Mesenchymal stem cell (in vitro differentiated cells and primary cell): ENCODE measurements at regions not wholly inside any gene's neighbourhood (a gene's known extent, or its start where the extent isn't known, plus 50 kb on each side); places are given as distances from the start of the nearest gene placed in this dataset.

ENCODE experiments used
- DNase-seq: peaks from one replicate; pipeline ENCODE4 v3.0.0-alpha.2; 2013
- H2AFZ ChIP-seq: one replicate; pipeline ENCODE4 v1.6.1; 2013; ENCODE audit warnings: low read depth, mild to moderate bottlenecking, control low read depth, inconsistent platforms, low read length, moderate library complexity
- H2AK5ac ChIP-seq: 2 replicates; pipeline ENCODE4 v1.6.1; 2013; ENCODE audit warnings: low read length, moderate library complexity, mild to moderate bottlenecking, inconsistent platforms; ENCODE audit not compliant: severe bottlenecking
- H2BK120ac ChIP-seq: one replicate; pipeline ENCODE4 v1.6.1; 2013; ENCODE audit warnings: low read depth, mild to moderate bottlenecking, inconsistent platforms, low read length, moderate library complexity
- H2BK12ac ChIP-seq, 2 experiments: one replicate each; pipeline ENCODE4 v1.6.1; 2013; ENCODE audit warnings: inconsistent platforms in 2 of 2, low read length in 2 of 2, mild to moderate bottlenecking in 2 of 2, moderate library complexity in 2 of 2, control low read depth in 1 of 2
- H2BK15ac ChIP-seq: one replicate; pipeline ENCODE4 v1.6.1; 2013; ENCODE audit warnings: mild to moderate bottlenecking, low read depth, inconsistent platforms; ENCODE audit not compliant: poor library complexity, severe bottlenecking
- H2BK5ac ChIP-seq: 2 replicates; pipeline ENCODE4 v1.6.1; 2013; ENCODE audit warnings: low read depth, mild to moderate bottlenecking, low read length, control low read depth, inconsistent platforms; ENCODE audit not compliant: poor library complexity, severe bottlenecking
- H3K14ac ChIP-seq, 2 experiments: one replicate each; pipeline ENCODE4 v1.6.1; 2013; ENCODE audit warnings: inconsistent platforms in 2 of 2, low read length in 2 of 2, control low read depth in 1 of 2, mild to moderate bottlenecking in 1 of 2, moderate library complexity in 1 of 2
- H3K18ac ChIP-seq, 2 experiments: one replicate each; pipeline ENCODE4 v1.6.1; 2013; ENCODE audit warnings: inconsistent platforms in 2 of 2, low read length in 2 of 2, control low read depth in 1 of 2, low read depth in 1 of 2, mild to moderate bottlenecking in 1 of 2
- H3K23ac ChIP-seq, 2 experiments: one replicate each; pipeline ENCODE4 v1.6.1; 2013; ENCODE audit warnings: inconsistent platforms in 2 of 2, low read length in 2 of 2, mild to moderate bottlenecking in 2 of 2, moderate library complexity in 2 of 2, control low read depth in 1 of 2
- H3K27ac ChIP-seq: 2 replicates; pipeline ENCODE4 v1.5.1; 2013; ENCODE audit warnings: mild to moderate bottlenecking, moderate library complexity, low read length, control low read depth, inconsistent platforms; ENCODE audit not compliant: poor library complexity, severe bottlenecking
- H3K27me3 ChIP-seq, 2 experiments: 2 replicates each; pipeline versions ENCODE4 v1.6.1 to v1.7.0; 2013; ENCODE audit warnings: low read length in 2 of 2, mild to moderate bottlenecking in 2 of 2, moderate library complexity in 2 of 2, control low read depth in 1 of 2, inconsistent platforms in 1 of 2; ENCODE audit not compliant: control insufficient read depth in 1 of 2, insufficient read depth in 1 of 2
- H3K36me3 ChIP-seq, 2 experiments: 2 replicates each; pipeline versions ENCODE4 v1.6.1 to v1.7.0; 2013; ENCODE audit warnings: low read length in 2 of 2, control low read depth in 1 of 2, inconsistent platforms in 1 of 2, low read depth in 1 of 2, mild to moderate bottlenecking in 1 of 2; ENCODE audit not compliant: insufficient read depth in 2 of 2, control insufficient read depth in 1 of 2
- H3K4ac ChIP-seq, 2 experiments: one replicate each; pipeline ENCODE4 v1.6.1; 2013; ENCODE audit warnings: inconsistent platforms in 2 of 2, low read length in 2 of 2, mild to moderate bottlenecking in 2 of 2, moderate library complexity in 2 of 2, control low read depth in 1 of 2, low read depth in 1 of 2
- H3K4me1 ChIP-seq: 2 replicates; pipeline ENCODE4 v1.6.1; 2013; ENCODE audit warnings: low read depth, low read length, control low read depth; ENCODE audit not compliant: control insufficient read depth, insufficient read depth
- H3K4me2 ChIP-seq: 2 replicates; pipeline ENCODE4 v1.6.1; 2013; ENCODE audit warnings: low read length, mild to moderate bottlenecking, inconsistent platforms; ENCODE audit not compliant: poor library complexity, severe bottlenecking
- H3K4me3 ChIP-seq, 2 experiments: 2 replicates each; pipeline versions ENCODE4 v1.5.1 to v1.7.0; 2013; ENCODE audit warnings: low read length in 2 of 2, mild to moderate bottlenecking in 2 of 2, control low read depth in 1 of 2, low read depth in 1 of 2; ENCODE audit not compliant: insufficient read depth in 1 of 2
- H3K79me1 ChIP-seq: replicated peaks from 2 replicates; pipeline ENCODE4 v1.6.1; 2013; ENCODE audit warnings: mild to moderate bottlenecking, control low read depth, low read length, inconsistent platforms; ENCODE audit not compliant: poor library complexity, severe bottlenecking
- H3K9ac ChIP-seq: 2 replicates; pipeline ENCODE4 v1.7.0; 2013; ENCODE audit warnings: mild to moderate bottlenecking, low read length, moderate library complexity
- H3K9me3 ChIP-seq: 2 replicates; pipeline ENCODE4 v1.7.0; 2013; ENCODE audit warnings: mild to moderate bottlenecking, low read length; ENCODE audit not compliant: control insufficient read depth
- H4K8ac ChIP-seq: one replicate; pipeline ENCODE4 v1.6.1; 2013; ENCODE audit warnings: inconsistent platforms, mild to moderate bottlenecking, low read length, moderate library complexity
- H4K91ac ChIP-seq: one replicate; pipeline ENCODE4 v1.6.1; 2013; ENCODE audit warnings: mild to moderate bottlenecking, low read length, inconsistent platforms
- WGBS: methylation state at CpG from one replicate; pipeline ENCODE4 v1.1.7; 2013; ENCODE audit warnings: mixed read lengths; 5-methylcytosine and 5-hydroxymethylcytosine counted together

GRCh38 chr18:27712066-27712465 lies 464.9 kb downstream of the CDH2 start:
- H2BK5ac ChIP-seq, result no peak overlapping the region
- no peak overlapping the region for H4K8ac ChIP-seq
- WGBS, result 68% methylated on average over 2 of the region's 2 CpGs

GRCh38 chr18:27711382-27711781 lies 465.5 kb downstream of the CDH2 start:
- H3K4me1 ChIP-seq, result peaks cover 1% of the 10 kb centered on the region
- DNase-seq, result no peak
- H2AK5ac ChIP-seq, result no peak overlapping the region
- no peak overlapping the region for H3K9ac ChIP-seq
- no peak overlapping the region for H3K4ac ChIP-seq
- H2BK15ac ChIP-seq, result no peak overlapping the region
- H3K27me3 ChIP-seq, result no peaks in the 10 kb centered on the region
- H3K4me2 ChIP-seq, result no peak overlapping the region
- no peak overlapping the region for H2AFZ ChIP-seq
- no peaks in the 10 kb centered on the region for H3K79me1 ChIP-seq
- no peak overlapping the region for H2BK12ac ChIP-seq
- no peak overlapping the region for H4K8ac ChIP-seq
- H3K36me3 ChIP-seq, result no peaks in the 10 kb centered on the region
- no peak overlapping the region for H3K23ac ChIP-seq
- H3K27ac ChIP-seq, result no peak overlapping the region
- no peak overlapping the region for H3K14ac ChIP-seq
- no peak overlapping the region for H4K91ac ChIP-seq
- H3K18ac ChIP-seq, result no peak overlapping the region
- H3K9me3 ChIP-seq, result peaks cover 5% of the 10 kb centered on the region
- H3K4me3 ChIP-seq, result no peak overlapping the region
- no peak overlapping the region for H2BK120ac ChIP-seq
- no peak overlapping the region for H2BK5ac ChIP-seq

More at GRCh38 chr18:27712066-27712465, 464.9 kb downstream of the CDH2 start:
- H3K14ac ChIP-seq, result no peak overlapping the region
- no peak overlapping the region for H4K91ac ChIP-seq
- H3K36me3 ChIP-seq, result no peaks in the 10 kb centered on the region
- no peaks in the 10 kb centered on the region for H3K27me3 ChIP-seq
- no peak overlapping the region for H3K4ac ChIP-seq
- no peak overlapping the region for H2BK12ac ChIP-seq
- H3K4me2 ChIP-seq, result no peak overlapping the region
- H3K23ac ChIP-seq, result no peak overlapping the region
- H3K4me3 ChIP-seq, result no peak overlapping the region
- no peak overlapping the region for H3K18ac ChIP-seq
- no peak for DNase-seq
- H2AK5ac ChIP-seq, result no peak overlapping the region
- peaks cover 1% of the 10 kb centered on the region for H3K4me1 ChIP-seq
- no peak overlapping the region for H2AFZ ChIP-seq
- H3K27ac ChIP-seq, result peak overlapping the region; percentile 36
- no peaks in the 10 kb centered on the region for H3K79me1 ChIP-seq
- H3K9ac ChIP-seq, result no peak overlapping the region
- H2BK120ac ChIP-seq, result no peak overlapping the region
- H2BK15ac ChIP-seq, result no peak overlapping the region
- peaks cover 5% of the 10 kb centered on the region for H3K9me3 ChIP-seq

- Histone ChIP-seq H3K36me3 (no peaks in the 10 kb centered on the region), H3K4me3 (no peak overlapping the region), H3K23ac (no peak overlapping the region), H3K4me1 (peaks cover 1% of the 10 kb centered on the region), H3K14ac (no peak overlapping the region), H2BK120ac (no peak overlapping the region), H4K91ac (no peak overlapping the region), H3K9me3 (peaks cover 5% of the 10 kb centered on the region), H3K4me2 (no peak overlapping the region), H3K9ac (no peak overlapping the region), H3K4ac (no peak overlapping the region), H3K27me3 (no peaks in the 10 kb centered on the region), H2BK12ac (no peak overlapping the region), H2BK5ac (no peak overlapping the region), H3K27ac (no peak overlapping the region), H2AK5ac (no peak overlapping the region), H2BK15ac (no peak overlapping the region), H3K18ac (no peak overlapping the region), H2AFZ (no peak overlapping the region), H3K79me1 (no peaks in the 10 kb centered on the region), H4K8ac (no peak overlapping the region)
- no peak for DNase-seq
- no CpG with 5 or more reads among the region's 1 CpG for WGBS
Observed at GRCh38 chr18:27709344-27709743, 467.6 kb downstream of the CDH2 start.

GRCh38 chr18:27707201-27707600 lies 469.7 kb downstream of the CDH2 start:
- H3K9ac ChIP-seq, result no peak overlapping the region
- H2AFZ ChIP-seq, result no peak overlapping the region
- H2BK15ac ChIP-seq, result no peak overlapping the region
- no peak overlapping the region for H3K4me2 ChIP-seq
- H2BK120ac ChIP-seq, result no peak overlapping the region
- no peak for DNase-seq
- no peaks in the 10 kb centered on the region for H3K36me3 ChIP-seq
- WGBS, result 96% methylated on average over 1 of the region's 1 CpG
- no peak overlapping the region for H3K18ac ChIP-seq
- peaks cover 5% of the 10 kb centered on the region for H3K9me3 ChIP-seq
- H3K4me1 ChIP-seq, result peaks cover under 1% of the 10 kb centered on the region
- no peak overlapping the region for H3K4me3 ChIP-seq
- H3K14ac ChIP-seq, result no peak overlapping the region
- H3K79me1 ChIP-seq, result no peaks in the 10 kb centered on the region
- no peak overlapping the region for H2BK5ac ChIP-seq
- H3K27ac ChIP-seq, result no peak overlapping the region
- H3K23ac ChIP-seq, result no peak overlapping the region
- no peak overlapping the region for H4K8ac ChIP-seq
- H2BK12ac ChIP-seq, result no peak overlapping the region
- no peaks in the 10 kb centered on the region for H3K27me3 ChIP-seq
- no peak overlapping the region for H2AK5ac ChIP-seq
- no peak overlapping the region for H3K4ac ChIP-seq
- no peak overlapping the region for H4K91ac ChIP-seq
